ENCODE measurements at regions not wholly inside any gene's neighbourhood (a gene's known extent, or its start where the extent isn't known, plus 50 kb on each side); places are given as distances from the start of the nearest gene placed in this dataset.

DNA sequence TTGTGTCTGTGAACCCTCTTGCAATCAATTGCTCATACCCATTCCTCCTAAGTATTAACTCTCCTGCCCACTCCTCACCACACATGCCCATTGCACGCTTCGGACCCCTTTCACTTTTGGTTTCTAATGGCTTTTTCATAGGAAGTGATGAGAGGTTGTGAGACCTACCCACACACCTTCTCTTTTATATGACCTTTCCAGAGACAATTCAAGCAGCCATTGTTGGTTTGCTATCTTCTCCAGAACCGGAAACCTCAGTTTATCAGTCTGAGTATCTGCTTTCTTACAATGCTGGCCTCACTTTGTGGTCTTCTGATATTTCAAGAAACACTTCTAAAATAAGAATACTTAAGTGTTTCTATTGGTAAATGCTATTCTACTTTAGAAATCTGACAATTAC, 1550.8 kb upstream of the SLC10A2 start:
- TF ChIP-seq CTCF (conservative IDR thresholded peaks at IDR 0.05 in 1 of 2, IDR thresholded peaks at IDR 0.05 in 1 of 2; ENCODE audit: low read depth in 1 of 2, low read length in 2 of 2) (no peak), EZH2 (IDR thresholded peaks at IDR 0.05; ENCODE audit: low read length, missing control alignments) (no peak)
